ENCODE measurements at regions not wholly inside any gene's neighbourhood (a gene's known extent, or its start where the extent isn't known, plus 50 kb on each side); places are given as distances from the start of the nearest gene placed in this dataset.

DNA sequence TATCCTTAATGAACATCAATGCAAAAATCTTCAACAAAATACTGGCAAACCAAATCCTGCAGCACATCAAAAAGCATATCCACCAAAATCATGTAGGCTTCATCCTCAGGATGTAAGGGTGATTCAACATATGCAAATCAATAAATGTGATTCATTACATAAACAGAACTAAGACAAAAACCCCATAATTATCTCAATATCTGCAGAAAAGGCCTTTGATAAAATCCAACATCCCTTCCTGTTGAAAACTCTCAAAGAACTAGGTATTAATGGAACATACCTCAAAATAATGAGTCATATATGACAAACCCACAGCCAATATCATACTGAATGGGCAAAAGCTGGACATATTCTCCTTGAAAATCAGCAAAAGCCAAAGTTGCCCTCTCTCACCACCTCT is 54.6 kb upstream of the DEPDC1 start:
- Histone ChIP-seq H3K4me1 (ENCODE audit: control insufficient read depth, insufficient read depth, low read length) (no peaks in the 10 kb centered on the region), H3K9me3 (ENCODE audit: control insufficient read depth, low read depth, low read length) (no peaks in the 10 kb centered on the region)
- no peak for DNase-seq

DNA sequence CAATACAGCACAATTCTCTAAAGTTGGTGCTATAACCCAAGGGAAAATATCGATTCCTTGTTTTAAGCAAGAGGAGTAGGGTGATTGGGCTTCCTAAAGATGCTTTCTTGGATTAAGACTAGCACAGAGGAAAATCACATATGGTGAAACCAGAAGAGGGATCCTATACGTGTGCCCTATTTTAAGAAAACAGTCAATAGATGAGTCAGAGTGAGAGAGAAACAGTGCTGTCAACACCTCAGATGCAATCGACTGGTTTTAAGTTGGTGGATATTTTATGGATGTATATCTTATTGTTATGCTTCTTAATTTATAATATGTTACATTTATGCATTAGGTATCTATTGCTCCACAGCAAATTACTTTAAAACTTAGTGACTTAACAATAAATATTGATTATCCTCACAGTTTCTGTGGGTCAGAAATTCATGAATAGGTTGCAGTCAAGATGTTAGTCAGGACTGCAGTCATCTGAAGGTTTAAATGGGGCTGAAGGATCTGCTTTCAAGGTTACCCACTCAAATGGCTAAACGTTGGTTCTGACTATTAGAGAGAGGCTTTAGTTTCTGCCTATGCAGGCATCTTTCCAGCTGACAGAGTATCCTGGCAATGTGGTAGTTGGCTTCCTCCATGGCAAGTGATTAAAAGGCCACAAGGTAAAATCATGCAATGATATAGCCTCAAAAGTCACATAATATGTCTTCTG is 61.6 kb upstream of the DEPDC1 start:
- no CpG with 5 or more reads among the region's 4 CpGs for WGBS (ENCODE audit: insufficient coverage, low lambda C conversion rate)
- Histone ChIP-seq H3K27ac (ENCODE audit: low read length) (no peak overlapping the region), H3K36me3 (ENCODE audit: control insufficient read depth, insufficient read depth, low read length) (no peaks in the 10 kb centered on the region), H3K27me3 (ENCODE audit: control insufficient read depth, insufficient read depth, low read length) (no peaks in the 10 kb centered on the region), H3K9me3 (ENCODE audit: control insufficient read depth, low read depth, low read length) (no peaks in the 10 kb centered on the region), H3K4me1 (ENCODE audit: control insufficient read depth, insufficient read depth, low read length) (no peaks in the 10 kb centered on the region), H3K4me3 (ENCODE audit: low read length) (no peak overlapping the region)
- no peak for DNase-seq

More for the DNA sequence above, 54.6 kb upstream of the DEPDC1 start:
- Histone ChIP-seq H3K4me3 (ENCODE audit: low read length) (no peak overlapping the region), H3K36me3 (ENCODE audit: control insufficient read depth, insufficient read depth, low read length) (no peaks in the 10 kb centered on the region), H3K27ac (ENCODE audit: low read length) (no peak overlapping the region), H3K27me3 (ENCODE audit: control insufficient read depth, insufficient read depth, low read length) (no peaks in the 10 kb centered on the region)

DNA sequence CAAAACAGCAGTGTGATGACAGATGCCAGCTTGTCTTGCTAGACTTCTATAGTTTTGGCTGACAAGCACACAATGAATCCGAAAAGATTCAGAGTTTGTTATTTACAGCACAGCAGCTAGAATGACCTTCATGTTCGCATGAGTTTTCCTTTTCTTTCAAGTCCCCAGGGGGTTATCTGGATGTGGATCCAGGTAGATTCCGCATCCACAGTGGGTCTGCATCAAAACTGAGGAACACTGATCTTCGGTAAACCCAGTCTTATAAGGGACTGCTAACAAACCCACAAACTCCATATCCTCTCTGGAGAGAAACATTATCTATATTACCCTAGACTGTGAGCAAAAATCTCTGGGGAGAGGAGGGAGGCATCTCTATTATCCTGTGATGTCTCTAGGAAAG is 69.0 kb upstream of the DEPDC1 start:
- WGBS (ENCODE audit: insufficient coverage, low lambda C conversion rate): no CpG with 5 or more reads among the region's 4 CpGs
- no peaks in the 10 kb centered on the region for H3K4me1 ChIP-seq (ENCODE audit: control insufficient read depth, insufficient read depth, low read length)
- DNase-seq: no peak
- no peaks in the 10 kb centered on the region for H3K27me3 ChIP-seq (ENCODE audit: control insufficient read depth, insufficient read depth, low read length)
- H3K4me3 ChIP-seq (ENCODE audit: low read length): no peak overlapping the region
- H3K9me3 ChIP-seq (ENCODE audit: control insufficient read depth, low read depth, low read length): no peaks in the 10 kb centered on the region
- no peaks in the 10 kb centered on the region for H3K36me3 ChIP-seq (ENCODE audit: control insufficient read depth, insufficient read depth, low read length)
- no peak overlapping the region for H3K27ac ChIP-seq (ENCODE audit: low read length)

GRCh38 chr1:68570871-68571270 is 74.0 kb upstream of the DEPDC1 start:
- no peak overlapping the region for H3K4me3 ChIP-seq (ENCODE audit: low read length)
- no peaks in the 10 kb centered on the region for H3K4me1 ChIP-seq (ENCODE audit: control insufficient read depth, insufficient read depth, low read length)
- DNase-seq: no peak
- H3K9me3 ChIP-seq (ENCODE audit: control insufficient read depth, low read depth, low read length): no peaks in the 10 kb centered on the region
- WGBS (ENCODE audit: insufficient coverage, low lambda C conversion rate): 83% methylated on average over 1 of the region's 3 CpGs
- H3K27me3 ChIP-seq (ENCODE audit: control insufficient read depth, insufficient read depth, low read length): no peaks in the 10 kb centered on the region
- no peaks in the 10 kb centered on the region for H3K36me3 ChIP-seq (ENCODE audit: control insufficient read depth, insufficient read depth, low read length)
- no peak overlapping the region for H3K27ac ChIP-seq (ENCODE audit: low read length)

DNA sequence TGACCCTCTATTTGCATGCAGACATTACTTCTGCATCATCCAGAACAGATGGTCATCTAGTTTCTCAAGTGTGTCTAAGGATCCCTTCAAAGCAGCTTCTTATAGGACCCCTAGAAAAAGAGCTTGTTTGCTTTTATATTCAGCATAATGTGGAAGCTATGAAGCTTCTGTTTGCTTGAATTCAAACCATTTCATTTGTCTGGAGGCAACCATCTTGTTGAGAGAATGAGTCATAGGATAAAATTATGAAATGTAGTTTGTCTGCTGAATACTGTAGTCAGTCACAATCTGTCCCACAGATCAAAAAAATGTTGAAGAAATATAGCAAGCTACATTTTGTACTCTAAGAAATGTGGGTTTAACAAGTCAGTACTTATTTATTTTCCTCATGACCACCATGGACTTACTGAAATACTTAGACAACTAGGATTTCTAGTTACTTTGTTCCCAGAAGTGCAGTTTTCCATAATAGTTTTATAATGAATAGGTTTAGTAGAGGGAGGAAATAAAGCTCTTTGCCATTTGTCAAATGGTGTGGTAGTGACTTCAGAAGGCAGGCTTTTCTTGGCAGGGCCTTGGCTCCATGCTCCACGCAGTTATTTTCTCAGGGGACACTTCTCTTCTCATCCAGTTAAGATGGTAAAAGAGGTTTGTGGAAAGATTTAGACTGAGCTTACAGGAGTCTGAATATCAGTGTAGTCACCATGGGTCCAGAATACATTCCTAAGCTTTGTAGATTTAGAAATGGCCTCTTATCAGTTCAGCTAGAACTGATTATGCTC is 74.8 kb upstream of the DEPDC1 start:
- WGBS (ENCODE audit: insufficient coverage, low lambda C conversion rate): 100% methylated on average over 1 of the region's 1 CpG
- no peak overlapping the region for H3K27ac ChIP-seq (ENCODE audit: low read length)
- H3K27me3 ChIP-seq (ENCODE audit: control insufficient read depth, insufficient read depth, low read length): no peaks in the 10 kb centered on the region
- no peak for DNase-seq
- H3K4me3 ChIP-seq (ENCODE audit: low read length): no peak overlapping the region
- H3K36me3 ChIP-seq (ENCODE audit: control insufficient read depth, insufficient read depth, low read length): no peaks in the 10 kb centered on the region
- no peaks in the 10 kb centered on the region for H3K4me1 ChIP-seq (ENCODE audit: control insufficient read depth, insufficient read depth, low read length)
- no peaks in the 10 kb centered on the region for H3K9me3 ChIP-seq (ENCODE audit: control insufficient read depth, low read depth, low read length)

- H3K27me3 ChIP-seq (ENCODE audit: control insufficient read depth, insufficient read depth, low read length): no peaks in the 10 kb centered on the region
- H3K4me1 ChIP-seq (ENCODE audit: control insufficient read depth, insufficient read depth, low read length): no peaks in the 10 kb centered on the region
- no CpG with 5 or more reads among the region's 2 CpGs for WGBS (ENCODE audit: insufficient coverage, low lambda C conversion rate)
- H3K4me3 ChIP-seq (ENCODE audit: low read length): no peak overlapping the region
- no peaks in the 10 kb centered on the region for H3K36me3 ChIP-seq (ENCODE audit: control insufficient read depth, insufficient read depth, low read length)
- no peak overlapping the region for H3K27ac ChIP-seq (ENCODE audit: low read length)
- H3K9me3 ChIP-seq (ENCODE audit: control insufficient read depth, low read depth, low read length): no peaks in the 10 kb centered on the region
- DNase-seq: no peak
Observed at GRCh38 chr1:68585351-68585750, 88.5 kb upstream of the DEPDC1 start.

- Histone ChIP-seq H3K4me3 (ENCODE audit: low read length) (no peak overlapping the region), H3K27ac (ENCODE audit: low read length) (no peak overlapping the region), H3K9me3 (ENCODE audit: control insufficient read depth, low read depth, low read length) (no peaks in the 10 kb centered on the region), H3K4me1 (ENCODE audit: control insufficient read depth, insufficient read depth, low read length) (no peaks in the 10 kb centered on the region), H3K36me3 (ENCODE audit: control insufficient read depth, insufficient read depth, low read length) (no peaks in the 10 kb centered on the region), H3K27me3 (ENCODE audit: control insufficient read depth, insufficient read depth, low read length) (no peaks in the 10 kb centered on the region)
- DNase-seq: no peak
Observed at GRCh38 chr1:68586766-68587165, 89.9 kb upstream of the DEPDC1 start.

DNA sequence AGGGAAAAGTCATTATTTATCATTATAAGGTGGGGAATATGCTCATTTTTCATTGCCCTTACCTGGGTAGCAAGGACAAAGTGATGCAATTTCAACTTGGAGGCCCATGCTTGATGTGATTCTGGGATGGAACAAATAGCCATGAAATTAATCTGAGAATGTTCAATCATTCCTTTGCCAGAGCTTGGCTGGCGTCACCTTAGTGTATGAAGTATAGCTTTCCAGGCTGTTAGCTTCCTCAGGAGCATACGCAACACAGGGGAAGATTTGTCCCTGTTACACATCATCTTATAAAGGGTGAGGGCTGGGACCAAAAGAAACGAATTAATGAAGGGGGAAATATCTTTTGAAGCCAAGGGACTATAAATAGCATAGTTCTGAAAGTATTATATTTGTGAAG is 91.4 kb upstream of the DEPDC1 start:
- Histone ChIP-seq H3K9me3 (ENCODE audit: control insufficient read depth, low read depth, low read length) (no peaks in the 10 kb centered on the region), H3K36me3 (ENCODE audit: control insufficient read depth, insufficient read depth, low read length) (no peaks in the 10 kb centered on the region), H3K4me1 (ENCODE audit: control insufficient read depth, insufficient read depth, low read length) (no peaks in the 10 kb centered on the region), H3K27me3 (ENCODE audit: control insufficient read depth, insufficient read depth, low read length) (no peaks in the 10 kb centered on the region), H3K27ac (ENCODE audit: low read length) (no peak overlapping the region), H3K4me3 (ENCODE audit: low read length) (no peak overlapping the region)
- WGBS (ENCODE audit: insufficient coverage, low lambda C conversion rate): 50% methylated on average over 1 of the region's 3 CpGs
- no peak for DNase-seq

- WGBS (ENCODE audit: insufficient coverage, low lambda C conversion rate): 100% methylated on average over 1 of the region's 1 CpG
- Histone ChIP-seq H3K4me1 (ENCODE audit: control insufficient read depth, insufficient read depth, low read length) (no peaks in the 10 kb centered on the region), H3K27ac (ENCODE audit: low read length) (no peak overlapping the region), H3K36me3 (ENCODE audit: control insufficient read depth, insufficient read depth, low read length) (no peaks in the 10 kb centered on the region), H3K9me3 (ENCODE audit: control insufficient read depth, low read depth, low read length) (no peaks in the 10 kb centered on the region), H3K27me3 (ENCODE audit: control insufficient read depth, insufficient read depth, low read length) (no peaks in the 10 kb centered on the region), H3K4me3 (ENCODE audit: low read length) (no peak overlapping the region)
- DNase-seq: no peak
Observed at GRCh38 chr1:68590473-68590872, 93.6 kb upstream of the DEPDC1 start.

DNA sequence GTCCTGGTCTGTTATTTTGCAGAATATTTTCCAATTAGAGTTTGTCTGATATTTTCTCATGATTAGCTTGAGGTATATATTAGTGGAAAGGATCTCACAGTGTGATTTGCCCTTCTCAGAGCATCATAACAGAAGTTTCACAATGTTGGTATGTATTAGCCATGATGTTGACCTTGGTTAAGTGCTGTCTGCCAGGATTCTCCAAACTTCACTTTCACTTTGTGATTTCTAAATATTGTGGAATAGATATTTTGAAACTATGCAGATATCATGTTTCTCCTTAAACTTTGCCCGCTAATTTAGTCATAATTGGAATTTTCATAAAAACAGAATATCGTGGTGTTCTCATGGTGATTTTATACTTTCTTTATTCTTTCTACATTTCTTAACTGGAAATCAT is 98.0 kb upstream of the DEPDC1 start:
- H3K9me3 ChIP-seq (ENCODE audit: control insufficient read depth, low read depth, low read length): no peaks in the 10 kb centered on the region
- H3K4me3 ChIP-seq (ENCODE audit: low read length): no peak overlapping the region
- H3K36me3 ChIP-seq (ENCODE audit: control insufficient read depth, insufficient read depth, low read length): no peaks in the 10 kb centered on the region
- no peaks in the 10 kb centered on the region for H3K27me3 ChIP-seq (ENCODE audit: control insufficient read depth, insufficient read depth, low read length)
- no peak for DNase-seq
- 100% methylated on average over 2 of the region's 2 CpGs for WGBS (ENCODE audit: insufficient coverage, low lambda C conversion rate)
- no peaks in the 10 kb centered on the region for H3K4me1 ChIP-seq (ENCODE audit: control insufficient read depth, insufficient read depth, low read length)
- no peak overlapping the region for H3K27ac ChIP-seq (ENCODE audit: low read length)

All from large intestine (tissue), 3 donors.